WI38 (cell line): ENCODE measurements at regions not wholly inside any gene's neighbourhood (a gene's known extent, or its start where the extent isn't known, plus 50 kb on each side); places are given as distances from the start of the nearest gene placed in this dataset.

ENCODE experiments used
- H3K4me3 ChIP-seq: 2 replicates; pipeline ENCODE4 v1.5.1; 2011; ENCODE audit warnings: low read depth, mild to moderate bottlenecking, control low read depth, low read length
- TF ChIP-seq, protein P1 (sequence below): IDR thresholded peaks from 2 replicates; pipeline ENCODE4 v1.5.1; 2012; ENCODE audit warnings: low read depth, mild to moderate bottlenecking, control low read depth, low read length

DNA sequence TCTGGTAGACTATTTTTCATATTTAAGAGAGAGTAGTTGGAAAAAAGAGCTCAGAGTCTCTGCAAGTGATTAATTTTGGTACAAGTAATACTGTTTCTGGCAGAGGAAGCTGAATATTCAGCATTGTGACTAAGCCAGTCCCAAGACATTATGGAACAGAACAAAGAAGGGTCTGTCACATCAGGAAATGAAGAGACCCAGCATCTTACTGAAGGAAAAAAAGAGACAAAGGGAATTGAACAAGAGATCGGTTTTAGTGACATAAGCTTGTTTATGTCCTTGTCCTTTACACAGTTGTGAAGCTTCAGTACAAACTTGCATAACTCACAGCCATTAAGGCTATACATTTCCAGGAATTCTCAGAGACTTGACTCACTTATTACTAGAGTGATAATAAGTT lies 568.5 kb upstream of the SLC8A1 start:
- H3K4me3 ChIP-seq = no peak overlapping the region
- TF ChIP-seq, protein P1, sequence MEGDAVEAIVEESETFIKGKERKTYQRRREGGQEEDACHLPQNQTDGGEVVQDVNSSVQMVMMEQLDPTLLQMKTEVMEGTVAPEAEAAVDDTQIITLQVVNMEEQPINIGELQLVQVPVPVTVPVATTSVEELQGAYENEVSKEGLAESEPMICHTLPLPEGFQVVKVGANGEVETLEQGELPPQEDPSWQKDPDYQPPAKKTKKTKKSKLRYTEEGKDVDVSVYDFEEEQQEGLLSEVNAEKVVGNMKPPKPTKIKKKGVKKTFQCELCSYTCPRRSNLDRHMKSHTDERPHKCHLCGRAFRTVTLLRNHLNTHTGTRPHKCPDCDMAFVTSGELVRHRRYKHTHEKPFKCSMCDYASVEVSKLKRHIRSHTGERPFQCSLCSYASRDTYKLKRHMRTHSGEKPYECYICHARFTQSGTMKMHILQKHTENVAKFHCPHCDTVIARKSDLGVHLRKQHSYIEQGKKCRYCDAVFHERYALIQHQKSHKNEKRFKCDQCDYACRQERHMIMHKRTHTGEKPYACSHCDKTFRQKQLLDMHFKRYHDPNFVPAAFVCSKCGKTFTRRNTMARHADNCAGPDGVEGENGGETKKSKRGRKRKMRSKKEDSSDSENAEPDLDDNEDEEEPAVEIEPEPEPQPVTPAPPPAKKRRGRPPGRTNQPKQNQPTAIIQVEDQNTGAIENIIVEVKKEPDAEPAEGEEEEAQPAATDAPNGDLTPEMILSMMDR = no peak

DNA sequence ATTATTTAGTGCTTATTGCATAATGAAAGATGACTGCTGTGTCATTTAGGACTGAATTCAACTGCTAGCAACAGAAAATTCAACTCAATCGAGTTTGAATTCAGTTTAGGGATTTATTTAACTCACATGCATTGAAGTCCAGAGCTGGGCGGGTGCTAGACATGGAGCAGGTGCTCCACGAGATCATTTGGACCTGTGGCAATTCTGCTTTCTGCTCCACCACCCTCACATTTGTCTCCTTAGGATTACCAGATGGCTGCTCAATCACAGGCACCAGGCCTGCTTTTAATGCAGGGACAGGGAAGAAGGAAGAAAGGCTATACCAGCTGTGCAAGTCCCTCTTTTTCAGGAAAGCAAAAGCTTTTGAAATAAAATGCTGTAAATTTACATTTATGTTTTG lies 572.9 kb upstream of the SLC8A1 start:
- TF ChIP-seq, protein P1 = no peak
- H3K4me3 ChIP-seq = no peak overlapping the region

DNA sequence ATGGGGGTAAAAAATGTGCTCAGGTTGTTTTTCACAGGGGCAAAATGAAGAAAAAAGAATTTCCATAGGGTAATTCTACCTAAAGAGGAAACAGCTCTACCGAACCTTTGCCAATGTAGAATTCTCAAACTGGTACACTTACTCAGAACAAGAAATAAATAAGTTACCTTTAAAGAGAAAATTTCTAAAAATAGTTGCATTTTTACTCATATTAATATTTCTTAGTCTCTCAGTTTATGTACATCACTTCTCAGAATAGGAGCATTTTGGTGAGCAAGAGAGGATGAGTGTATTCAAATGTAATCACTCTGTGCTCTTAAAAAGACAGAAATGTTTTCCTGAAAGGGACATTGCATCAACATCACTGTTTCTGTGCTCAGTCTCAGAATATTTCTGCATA lies 574.7 kb upstream of the SLC8A1 start:
- TF ChIP-seq, protein P1 = no peak
- no peak overlapping the region for H3K4me3 ChIP-seq

DNA sequence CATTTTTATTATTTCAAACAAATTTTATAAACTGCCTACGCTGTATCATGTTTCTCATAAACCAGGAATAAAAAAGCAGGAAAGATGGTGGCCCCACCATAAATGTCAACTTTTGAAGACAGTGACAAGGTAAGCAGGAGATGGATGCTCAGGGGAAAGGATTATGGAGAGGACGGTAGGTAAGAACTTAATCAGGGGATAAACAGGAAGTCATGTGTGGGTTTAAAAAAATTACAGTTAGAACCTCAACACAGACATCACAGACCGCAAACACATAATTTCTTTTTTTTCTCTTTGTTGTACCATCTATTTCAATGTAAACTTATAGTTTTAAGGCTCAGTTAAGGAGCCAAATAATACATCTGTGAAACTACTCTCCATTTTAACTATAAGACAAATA lies 575.2 kb upstream of the SLC8A1 start:
- TF ChIP-seq, protein P1 = no peak

DNA sequence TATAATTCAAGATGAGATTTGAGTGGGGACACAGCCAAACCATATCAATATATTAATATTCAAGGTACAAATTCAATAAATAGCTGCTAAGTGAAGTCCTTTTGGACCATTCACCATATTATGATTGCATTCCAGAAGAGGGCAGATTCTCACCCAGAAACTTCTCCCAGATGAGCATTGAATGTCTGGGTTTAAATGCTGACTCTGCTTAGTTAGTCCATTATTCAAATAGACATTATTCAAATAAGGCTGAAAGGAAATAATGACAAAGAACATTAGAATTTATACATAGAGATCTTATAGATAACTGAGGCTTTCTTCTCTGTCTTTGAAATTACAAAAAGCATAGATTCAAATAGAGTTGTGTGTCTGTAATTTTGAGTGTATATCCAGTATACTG lies 579.4 kb upstream of the SLC8A1 start:
- no peak overlapping the region for H3K4me3 ChIP-seq
- TF ChIP-seq, protein P1 = no peak

More for the DNA sequence above, 575.2 kb upstream of the SLC8A1 start:
- no peak overlapping the region for H3K4me3 ChIP-seq

DNA sequence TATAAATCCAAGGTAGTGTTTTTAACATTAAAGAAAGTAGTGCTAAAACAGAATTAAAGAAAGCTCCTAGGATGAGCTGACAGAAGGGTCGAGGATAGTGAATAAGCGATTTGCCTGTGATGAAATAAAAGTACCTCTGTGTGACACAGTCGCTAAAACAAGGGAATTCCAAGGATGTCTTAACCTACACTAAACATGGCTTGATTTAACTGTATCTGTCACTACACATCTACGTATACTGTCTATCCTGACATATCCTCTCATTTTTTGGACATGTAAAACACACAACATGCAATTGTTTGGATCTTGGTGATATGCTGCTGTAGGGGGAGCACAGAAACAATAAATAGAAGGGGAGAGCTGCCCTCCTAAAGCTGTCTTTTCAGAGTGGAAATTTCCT lies 580.8 kb upstream of the SLC8A1 start:
- TF ChIP-seq, protein P1 = no peak
- no peak overlapping the region for H3K4me3 ChIP-seq

DNA sequence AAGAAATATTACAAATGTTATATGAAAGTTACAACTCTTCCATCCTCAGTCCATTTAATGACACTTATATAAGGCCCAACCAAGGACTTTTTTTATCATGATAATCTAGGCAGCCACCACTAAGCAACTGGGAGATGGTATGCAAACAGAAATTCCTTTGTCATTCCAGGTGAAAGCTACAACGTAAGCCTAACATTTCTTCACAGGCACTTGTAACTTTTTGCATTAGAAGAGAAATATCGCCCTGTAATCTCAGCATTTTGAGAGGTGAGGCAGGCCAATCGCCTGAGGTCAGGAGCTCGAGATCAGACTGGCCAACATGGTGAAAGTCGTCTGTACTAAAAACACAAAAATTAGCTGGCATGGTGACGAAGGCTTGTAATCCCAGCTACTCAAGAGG lies 581.2 kb upstream of the SLC8A1 start:
- TF ChIP-seq, protein P1 = no peak
- no peak overlapping the region for H3K4me3 ChIP-seq
